PC-9 (cell line): ENCODE measurements at regions not wholly inside any gene's neighbourhood (a gene's known extent, or its start where the extent isn't known, plus 50 kb on each side); places are given as distances from the start of the nearest gene placed in this dataset.

ENCODE experiments used
- CTCF ChIP-seq: fragments of 200-600 bp; sonication (generic); conservative IDR thresholded peaks from 2 replicates; pipeline ENCODE4 v1.6.1; 2017; ENCODE audit warnings: mixed run types, antibody characterized with exemption, mild to moderate bottlenecking, moderate library complexity
- EZH2 ChIP-seq: fragments of 200-600 bp; sonication (generic); IDR thresholded peaks from 2 replicates; pipeline ENCODE4 v1.8.0; 2017; ENCODE audit warnings: antibody characterized with exemption, low read depth

- TF ChIP-seq CTCF (no peak), EZH2 (no peak)
Observed at GRCh38 chr14:26070443-26070842, 527.4 kb downstream of the NOVA1 start.
